Neuronal stem cell (in vitro differentiated cells): ENCODE measurements at regions not wholly inside any gene's neighbourhood (a gene's known extent, or its start where the extent isn't known, plus 50 kb on each side); places are given as distances from the start of the nearest gene placed in this dataset.

Experiments
- DNase-seq: peaks from one replicate; pipeline ENCODE4 v3.0.0-alpha.2; 2013; ENCODE audit warnings: low spot score
- H2AFZ ChIP-seq: one replicate; pipeline ENCODE4 v1.6.1; 2013; ENCODE audit warnings: mild to moderate bottlenecking, low read length, inconsistent platforms
- H2AK5ac ChIP-seq: 2 replicates; pipeline ENCODE4 v1.6.1; 2013; ENCODE audit warnings: low read depth, mild to moderate bottlenecking, inconsistent platforms, low read length, moderate library complexity, mixed read lengths
- H2BK120ac ChIP-seq: 2 replicates; pipeline ENCODE4 v1.6.1; 2013; ENCODE audit warnings: low read depth, mild to moderate bottlenecking, inconsistent platforms, low read length, moderate library complexity, mixed read lengths
- H2BK12ac ChIP-seq: one replicate; pipeline ENCODE4 v1.6.1; 2013; ENCODE audit warnings: low read length, inconsistent platforms
- H2BK15ac ChIP-seq: 2 replicates; pipeline ENCODE4 v1.6.1; 2013; ENCODE audit warnings: mild to moderate bottlenecking, low read length, inconsistent platforms, mixed read lengths
- H2BK5ac ChIP-seq: one replicate; pipeline ENCODE4 v1.6.1; 2013; ENCODE audit warnings: inconsistent platforms, mild to moderate bottlenecking, low read length, moderate library complexity
- H3K14ac ChIP-seq: one replicate; pipeline ENCODE4 v1.6.1; 2013; ENCODE audit warnings: low read length, inconsistent platforms
- H3K18ac ChIP-seq: 2 replicates; pipeline ENCODE4 v1.6.1; 2013; ENCODE audit warnings: low read length, inconsistent platforms
- H3K23ac ChIP-seq: 2 replicates; pipeline ENCODE4 v1.6.1; 2013; ENCODE audit warnings: low read depth, mild to moderate bottlenecking, mixed read lengths, low read length, inconsistent platforms; ENCODE audit not compliant: poor library complexity
- H3K27ac ChIP-seq: replicated peaks from 3 replicates; pipeline ENCODE4 v1.5.1; 2013; ENCODE audit warnings: low read length, inconsistent platforms
- H3K27me3 ChIP-seq, 3 experiments: 2 replicates each; pipeline ENCODE4 v1.6.1; 2013; ENCODE audit warnings: low read length in 3 of 3, mild to moderate bottlenecking in 2 of 3, inconsistent platforms in 1 of 3, low read depth in 1 of 3, mixed read lengths in 1 of 3, moderate library complexity in 1 of 3; ENCODE audit not compliant: control insufficient read depth in 3 of 3, insufficient read depth in 3 of 3
- H3K36me3 ChIP-seq, 2 donors: replicated peaks in 1 of 2; 2 replicates each; pipeline ENCODE4 v1.6.1; 2013; ENCODE audit warnings: low read length in 2 of 2; ENCODE audit not compliant: control insufficient read depth in 2 of 2, insufficient read depth in 2 of 2
- H3K4ac ChIP-seq: 2 replicates; pipeline ENCODE4 v1.6.1; 2013; ENCODE audit warnings: inconsistent platforms, mild to moderate bottlenecking, low read length, moderate library complexity
- H3K4me1 ChIP-seq, 2 donors: 1 replicate in 1 of 2; 2 replicates in 1 of 2; pipeline ENCODE4 v1.6.1; 2013; ENCODE audit warnings: low read length in 2 of 2, low read depth in 1 of 2; ENCODE audit not compliant: control insufficient read depth in 2 of 2, insufficient read depth in 1 of 2
- H3K4me2 ChIP-seq: one replicate; pipeline ENCODE4 v1.6.1; 2013; ENCODE audit warnings: mild to moderate bottlenecking, low read length, inconsistent platforms; ENCODE audit not compliant: insufficient read depth, poor library complexity, severe bottlenecking
- H3K4me3 ChIP-seq, 2 donors: 2 replicates each; pipeline ENCODE4 v1.5.1; 2013; ENCODE audit warnings: low read length in 2 of 2, mild to moderate bottlenecking in 2 of 2, inconsistent platforms in 1 of 2, moderate library complexity in 1 of 2
- H3K79me1 ChIP-seq: one replicate; pipeline ENCODE4 v1.6.1; 2013; ENCODE audit warnings: low read depth, mild to moderate bottlenecking, inconsistent platforms, low read length, moderate library complexity
- H3K9ac ChIP-seq: one replicate; pipeline ENCODE4 v1.6.1; 2013; ENCODE audit warnings: mild to moderate bottlenecking, low read depth, low read length, inconsistent platforms; ENCODE audit not compliant: poor library complexity
- H3K9me3 ChIP-seq, 2 donors: replicated peaks in 1 of 2; 2 replicates each; pipeline versions ENCODE3 to v1.6.1; 2013; ENCODE audit warnings: low read length in 2 of 2, mild to moderate bottlenecking in 2 of 2, inconsistent platforms in 1 of 2, low read depth in 1 of 2, mixed read lengths in 1 of 2, moderate library complexity in 1 of 2; ENCODE audit not compliant: control insufficient read depth in 2 of 2, insufficient read depth in 1 of 2
- H4K8ac ChIP-seq: one replicate; pipeline ENCODE4 v1.6.1; 2013; ENCODE audit warnings: low read depth, mild to moderate bottlenecking, inconsistent platforms, low read length, moderate library complexity
- H4K91ac ChIP-seq: one replicate; pipeline ENCODE4 v1.6.1; 2013; ENCODE audit warnings: low read length, low read depth, mild to moderate bottlenecking, inconsistent platforms; ENCODE audit not compliant: poor library complexity
- WGBS, 2 donors: extraction: QIAGEN DNeasy Blood & Tissue Kit; methylation state at CpG; one replicate each; pipeline ENCODE4 v1.1.7; 2013; ENCODE audit warnings: missing lambda C conversion rate in 2 of 2, mixed read lengths in 1 of 2; ENCODE audit not compliant: insufficient read length in 2 of 2, insufficient replicate concordance in 1 of 2; ENCODE audit errors: extremely low coverage in 2 of 2; 5-methylcytosine and 5-hydroxymethylcytosine counted together

- Histone ChIP-seq H3K27me3 (no peaks in the 10 kb centered on the region), H2AK5ac (no peak overlapping the region), H2BK12ac (no peak overlapping the region), H4K91ac (no peak overlapping the region), H3K4ac (no peak overlapping the region), H3K36me3 (no peaks in the 10 kb centered on the region), H2BK120ac (no peak overlapping the region), H3K23ac (no peak overlapping the region), H2BK15ac (no peak overlapping the region), H3K4me2 (no peak overlapping the region), H3K9ac (no peak overlapping the region), H3K18ac (no peak overlapping the region), H3K79me1 (no peaks in the 10 kb centered on the region), H4K8ac (no peak overlapping the region), H3K4me3 (no peak overlapping the region), H2AFZ (no peak overlapping the region), H3K14ac (no peak overlapping the region), H3K4me1 (no peaks in the 10 kb centered on the region), H2BK5ac (no peak overlapping the region), H3K27ac (no peak overlapping the region), H3K9me3 (no peaks in the 10 kb centered on the region)
- DNase-seq, result no peak
- WGBS, 2 donors, result no CpG with 5 or more reads among the region's 1 CpG
Measured at GRCh38 chr10:61828034-61828433, 73.5 kb upstream of the ARID5B start.

DNA sequence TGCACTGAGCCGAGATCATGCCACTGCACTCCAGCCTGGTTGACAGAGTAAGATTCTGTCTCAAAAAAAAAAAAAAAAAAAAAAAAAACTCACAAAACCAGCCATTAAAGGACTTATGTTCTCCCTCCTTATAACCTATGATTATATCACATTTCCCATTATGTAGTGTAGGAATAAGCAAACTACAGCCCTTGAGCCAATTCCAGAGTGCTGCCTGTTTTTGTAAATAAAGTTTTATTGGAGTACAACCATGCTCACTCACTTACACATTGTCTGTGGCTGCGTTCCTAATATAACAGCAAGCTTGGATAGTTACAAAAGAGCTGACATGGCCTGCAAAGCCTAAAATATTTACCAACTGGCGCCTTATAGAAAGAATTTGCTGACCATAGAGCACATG is 72.7 kb upstream of the ARID5B start:
- Histone ChIP-seq H3K27me3 (no peaks in the 10 kb centered on the region), H3K9me3 (no peaks in the 10 kb centered on the region), H3K14ac (no peak overlapping the region), H2BK5ac (no peak overlapping the region), H3K4me1 (no peaks in the 10 kb centered on the region), H3K9ac (no peak overlapping the region), H2AK5ac (no peak overlapping the region), H3K36me3 (no peaks in the 10 kb centered on the region), H3K27ac (no peak overlapping the region), H3K4me3 (no peak overlapping the region), H3K23ac (no peak overlapping the region), H2BK12ac (no peak overlapping the region), H4K8ac (no peak overlapping the region), H2BK15ac (no peak overlapping the region), H3K4ac (no peak overlapping the region), H2BK120ac (no peak overlapping the region), H3K18ac (no peak overlapping the region), H4K91ac (no peak overlapping the region), H3K4me2 (no peak overlapping the region), H3K79me1 (no peaks in the 10 kb centered on the region), H2AFZ (no peak overlapping the region)
- no CpG with 5 or more reads among the region's 3 CpGs for WGBS, 2 donors
- no peak for DNase-seq

- Histone ChIP-seq H3K4ac (no peak overlapping the region), H3K18ac (no peak overlapping the region), H3K9me3 (no peaks in the 10 kb centered on the region), H2AFZ (no peak overlapping the region), H3K27ac (no peak overlapping the region), H3K14ac (no peak overlapping the region), H3K36me3 (no peaks in the 10 kb centered on the region), H2BK5ac (no peak overlapping the region), H2BK120ac (no peak overlapping the region), H3K4me1 (no peaks in the 10 kb centered on the region), H2AK5ac (no peak overlapping the region), H4K8ac (no peak overlapping the region), H2BK12ac (no peak overlapping the region), H3K9ac (no peak overlapping the region), H3K27me3 (no peaks in the 10 kb centered on the region), H3K23ac (no peak overlapping the region), H3K4me2 (no peak overlapping the region), H3K79me1 (no peaks in the 10 kb centered on the region), H2BK15ac (no peak overlapping the region), H4K91ac (no peak overlapping the region), H3K4me3 (no peak overlapping the region)
- WGBS, 2 donors, result no CpG with 5 or more reads among the region's 7 CpGs
- DNase-seq, result no peak
Measured at GRCh38 chr10:61830072-61830845, 71.2 kb upstream of the ARID5B start.

- no peak overlapping the region for H3K9ac ChIP-seq
- no peak for DNase-seq
- no peak overlapping the region for H2BK15ac ChIP-seq
- no peak overlapping the region for H3K4ac ChIP-seq
- H3K27ac ChIP-seq, result no peak overlapping the region
- no peaks in the 10 kb centered on the region for H3K4me1 ChIP-seq
- H3K14ac ChIP-seq, result no peak overlapping the region
- H4K91ac ChIP-seq, result no peak overlapping the region
- H3K23ac ChIP-seq, result no peak overlapping the region
- no peak overlapping the region for H3K4me2 ChIP-seq
- no peak overlapping the region for H2AFZ ChIP-seq
- H2BK5ac ChIP-seq, result no peak overlapping the region
- no peak overlapping the region for H2AK5ac ChIP-seq
- no peak overlapping the region for H2BK12ac ChIP-seq
- H3K79me1 ChIP-seq, result no peaks in the 10 kb centered on the region
- H3K9me3 ChIP-seq, result no peaks in the 10 kb centered on the region
- H2BK120ac ChIP-seq, result no peak overlapping the region
- no peak overlapping the region for H3K4me3 ChIP-seq
- no peak overlapping the region for H3K18ac ChIP-seq
- WGBS, 2 donors, result no CpG with 5 or more reads among the region's 7 CpGs
- no peaks in the 10 kb centered on the region for H3K27me3 ChIP-seq
- H4K8ac ChIP-seq, result no peak overlapping the region
- no peaks in the 10 kb centered on the region for H3K36me3 ChIP-seq
Measured at GRCh38 chr10:61830846-61831273, 70.6 kb upstream of the ARID5B start.
